GM12878 (cell line): ENCODE measurements at regions not wholly inside any gene's neighbourhood (a gene's known extent, or its start where the extent isn't known, plus 50 kb on each side); places are given as distances from the start of the nearest gene placed in this dataset.

Experiments
- ATAC-seq: fragments of 200-7000 bp; cut with Tn5 transposase; 3 replicates; pipeline ENCODE4 v1.9.1; 2020; ENCODE audit warnings: mild to moderate bottlenecking, moderate library complexity
- BruUV-seq: library from RNA; stranded (reverse); fragments of 400-500 nt; replicated peaks from 2 replicates; lab custom pipeline; 2021; lab: Mats Ljungman, UMichigan
- CTCF ChIA-PET: fragments of 300-600 bp; sonication (Branson Sonifier 250); formaldehyde crosslinking; extraction: SDS; loops from one replicate; lab custom pipeline; 2021; ENCODE audit warnings: inconsistent platforms; lab: Yijun Ruan, JAX
- POLR2A ChIA-PET: fragments of 350-600 bp; formaldehyde crosslinking; extraction: SDS; loops from one replicate; lab custom pipeline; 2021; ENCODE audit warnings: inconsistent platforms; lab: Charles Lee
- RAD21 ChIA-PET: fragments of 300-600 bp; sonication (Branson Sonifier 250); formaldehyde crosslinking; loops from one replicate; lab custom pipeline; 2023; ENCODE audit warnings: antibody characterized with exemption; ENCODE audit not compliant: unreplicated experiment; lab: Charles Lee
- SMC1A ChIA-PET: fragments of 300-600 bp; sonication (Branson Sonifier 250); formaldehyde crosslinking; loops from one replicate; lab custom pipeline; 2023; ENCODE audit not compliant: unreplicated experiment, uncharacterized antibody; lab: Charles Lee
- DNase-seq: peaks from one replicate; pipeline ENCODE4 v3.0.0-alpha.2; 2011; ENCODE audit warnings: low read depth, low spot score
- FAIRE-seq: peaks from 3 replicates; lab custom pipeline; 2011; peaks lifted over from hg19 to GRCh38; lab: Jason Lieb, UNC
- H2AFZ ChIP-seq: 2 replicates; pipeline ENCODE4 v1.6.0; 2011; ENCODE audit warnings: low read depth, low read length, control low read depth; ENCODE audit not compliant: control insufficient read depth
- H3K27ac ChIP-seq: 2 replicates; pipeline ENCODE4 v1.5.1; 2011; ENCODE audit warnings: control low read depth; ENCODE audit not compliant: control insufficient read depth, insufficient read depth
- H3K27me3 ChIP-seq, 2 experiments: replicated peaks in 1 of 2; 2 replicates each; pipeline versions ENCODE4 v1.6.0 to v1.6.1; 2011; ENCODE audit warnings: low read length in 1 of 2; ENCODE audit not compliant: control insufficient read depth in 2 of 2, insufficient read depth in 2 of 2
- H3K36me3 ChIP-seq, 2 experiments: 2 replicates each; pipeline ENCODE4 v1.5.1; 2011; ENCODE audit warnings: low read length in 1 of 2; ENCODE audit not compliant: control insufficient read depth in 2 of 2, insufficient read depth in 2 of 2
- H3K4me1 ChIP-seq: 2 replicates; pipeline ENCODE4 v1.6.1; 2011; ENCODE audit warnings: mild to moderate bottlenecking, low read length, moderate library complexity, mixed read lengths; ENCODE audit not compliant: control insufficient read depth, insufficient read depth
- H3K4me2 ChIP-seq: 2 replicates; pipeline ENCODE4 v1.6.0; 2011; ENCODE audit warnings: control low read depth; ENCODE audit not compliant: control insufficient read depth, insufficient read depth
- H3K4me3 ChIP-seq: fragments of 200-600 bp; sonication (generic); 2 replicates; pipeline ENCODE4 v1.5.1; 2016
- H3K79me2 ChIP-seq: 2 replicates; pipeline ENCODE4 v1.6.0; 2011; ENCODE audit warnings: low read length; ENCODE audit not compliant: control insufficient read depth, insufficient read depth
- H3K9ac ChIP-seq: 2 replicates; pipeline ENCODE4 v1.8.0; 2011; ENCODE audit warnings: low read length, control low read depth, mixed read lengths; ENCODE audit not compliant: control insufficient read depth, insufficient read depth
- H3K9me3 ChIP-seq: replicated peaks from 3 replicates; pipeline ENCODE4 v1.5.1; 2011; ENCODE audit warnings: mild to moderate bottlenecking, low read length; ENCODE audit not compliant: control insufficient read depth, insufficient read depth
- H4K20me1 ChIP-seq: 2 replicates; pipeline ENCODE4 v1.6.0; 2011; ENCODE audit not compliant: control insufficient read depth, insufficient read depth
- CBX5 ChIP-seq: sonication (generic); IDR thresholded peaks from 2 replicates; pipeline ENCODE4 v1.6.1; 2016; ENCODE audit warnings: low read depth, moderate library complexity, mild to moderate bottlenecking, inconsistent platforms
- MYB ChIP-seq: fragments of 150-350 bp; IDR thresholded peaks from 2 replicates; pipeline ENCODE4 v1.6.1; 2014; ENCODE audit warnings: mild to moderate bottlenecking, low read depth, low read length, borderline replicate concordance
- RAD21 ChIP-seq: IDR thresholded peaks from 2 replicates; pipeline ENCODE4 v1.6.1; 2011; ENCODE audit warnings: mild to moderate bottlenecking, low read depth, low read length, moderate library complexity; ENCODE audit not compliant: insufficient read depth
- RUNX3 ChIP-seq: IDR thresholded peaks from 2 replicates; pipeline ENCODE4 v1.6.1; 2012; ENCODE audit warnings: low read length, inconsistent platforms
- SREBF1 ChIP-seq: IDR thresholded peaks from 2 replicates; pipeline ENCODE4 v1.6.1; 2012; ENCODE audit warnings: mild to moderate bottlenecking, low read length
- SRF ChIP-seq, 2 experiments: IDR thresholded peaks; 2 replicates each; pipeline ENCODE4 v1.6.1; 2011; ENCODE audit warnings: low read depth in 2 of 2, low read length in 2 of 2, mild to moderate bottlenecking in 1 of 2, moderate library complexity in 1 of 2
- STAT3 ChIP-seq: IDR thresholded peaks from 2 replicates; pipeline ENCODE4 v1.6.1; 2011; ENCODE audit warnings: low read depth, low read length, improper control_type of control experiment
- TCF12 ChIP-seq: IDR thresholded peaks from 2 replicates; pipeline ENCODE4 v1.6.1; 2011; ENCODE audit warnings: low read depth, mild to moderate bottlenecking, low read length
- in situ Hi-C: fragments of 300-500 bp; cut with MboI; formaldehyde crosslinking; loops from 9 replicates; pipeline ENCODE4 v1.14.3; 2018; ENCODE audit warnings: mixed read lengths
- intact Hi-C: fragments of 100-400 bp; cut with micrococcal nuclease; formaldehyde crosslinking; loops from one replicate; pipeline ENCODE4 v1.14.2; 2022; ENCODE audit not compliant: unreplicated experiment
- TF ChIP-seq, protein P1 (sequence below): fragments of 450-650 bp; formaldehyde crosslinking; IDR thresholded peaks from 2 replicates; pipeline ENCODE4 v1.5.0; 2022; ENCODE audit warnings: mild to moderate bottlenecking, missing genetic modification characterization
- TF ChIP-seq, protein P2 (sequence below): fragments of 450-650 bp; IDR thresholded peaks from 2 replicates; pipeline ENCODE4 v1.6.1; 2016; ENCODE audit warnings: mild to moderate bottlenecking

DNA sequence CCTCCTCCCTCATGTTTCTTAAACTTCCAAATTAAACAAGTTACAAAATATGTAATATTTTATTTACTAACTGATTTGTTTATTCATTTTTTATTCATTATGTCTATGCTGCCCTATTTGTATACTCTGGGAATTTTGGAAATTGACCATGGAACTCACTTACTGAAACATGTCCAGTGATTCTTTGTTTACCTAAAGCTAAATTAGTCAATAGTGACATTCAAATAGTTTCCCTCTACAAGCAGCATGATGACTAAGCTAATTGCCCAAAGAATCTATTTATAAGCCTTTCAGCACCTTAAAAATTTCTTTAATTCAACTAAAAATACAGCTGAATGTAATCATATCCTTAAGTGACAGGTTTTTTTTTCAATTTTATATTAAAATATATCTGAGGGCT lies 437.7 kb downstream of the SI start:
- Histone ChIP-seq H3K9ac (no peak overlapping the region), H2AFZ (no peak overlapping the region), H3K27ac (no peak overlapping the region), H3K4me3 (no peak overlapping the region), H3K36me3 (no peaks in the 10 kb centered on the region), H3K27me3 (no peaks in the 10 kb centered on the region), H4K20me1 (no peaks in the 10 kb centered on the region), H3K79me2 (no peaks in the 10 kb centered on the region), H3K4me1 (no peaks in the 10 kb centered on the region), H3K9me3 (no peaks in the 10 kb centered on the region), H3K4me2 (no peak overlapping the region)
- BruUV-seq, result no TSS peak
- CTCF ChIA-PET, result no interaction called here
- POLR2A ChIA-PET, result no interaction called here
- intact Hi-C loops (no loop called here), in situ Hi-C loops (no loop called here)
- DNase-seq (no peak), FAIRE-seq (no peak), ATAC-seq (no peak)
- SMC1A ChIA-PET, result no interaction called here
- TF ChIP-seq CBX5 (no peak), SRF (IDR thresholded peaks at IDR 0.05; ENCODE audit: low read depth in 2 of 2, low read length in 2 of 2) (no peak), RUNX3 (no peak), STAT3 (no peak), MYB (no peak), TCF12 (no peak), RAD21 (no peak), SREBF1 (no peak)
- TF ChIP-seq, protein P1, sequence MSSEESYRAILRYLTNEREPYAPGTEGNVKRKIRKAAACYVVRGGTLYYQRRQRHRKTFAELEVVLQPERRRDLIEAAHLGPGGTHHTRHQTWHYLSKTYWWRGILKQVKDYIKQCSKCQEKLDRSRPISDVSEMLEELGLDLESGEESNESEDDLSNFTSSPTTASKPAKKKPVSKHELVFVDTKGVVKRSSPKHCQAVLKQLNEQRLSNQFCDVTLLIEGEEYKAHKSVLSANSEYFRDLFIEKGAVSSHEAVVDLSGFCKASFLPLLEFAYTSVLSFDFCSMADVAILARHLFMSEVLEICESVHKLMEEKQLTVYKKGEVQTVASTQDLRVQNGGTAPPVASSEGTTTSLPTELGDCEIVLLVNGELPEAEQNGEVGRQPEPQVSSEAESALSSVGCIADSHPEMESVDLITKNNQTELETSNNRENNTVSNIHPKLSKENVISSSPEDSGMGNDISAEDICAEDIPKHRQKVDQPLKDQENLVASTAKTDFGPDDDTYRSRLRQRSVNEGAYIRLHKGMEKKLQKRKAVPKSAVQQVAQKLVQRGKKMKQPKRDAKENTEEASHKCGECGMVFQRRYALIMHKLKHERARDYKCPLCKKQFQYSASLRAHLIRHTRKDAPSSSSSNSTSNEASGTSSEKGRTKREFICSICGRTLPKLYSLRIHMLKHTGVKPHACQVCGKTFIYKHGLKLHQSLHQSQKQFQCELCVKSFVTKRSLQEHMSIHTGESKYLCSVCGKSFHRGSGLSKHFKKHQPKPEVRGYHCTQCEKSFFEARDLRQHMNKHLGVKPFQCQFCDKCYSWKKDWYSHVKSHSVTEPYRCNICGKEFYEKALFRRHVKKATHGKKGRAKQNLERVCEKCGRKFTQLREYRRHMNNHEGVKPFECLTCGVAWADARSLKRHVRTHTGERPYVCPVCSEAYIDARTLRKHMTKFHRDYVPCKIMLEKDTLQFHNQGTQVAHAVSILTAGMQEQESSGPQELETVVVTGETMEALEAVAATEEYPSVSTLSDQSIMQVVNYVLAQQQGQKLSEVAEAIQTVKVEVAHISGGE, result no peak
- TF ChIP-seq, protein P2, sequence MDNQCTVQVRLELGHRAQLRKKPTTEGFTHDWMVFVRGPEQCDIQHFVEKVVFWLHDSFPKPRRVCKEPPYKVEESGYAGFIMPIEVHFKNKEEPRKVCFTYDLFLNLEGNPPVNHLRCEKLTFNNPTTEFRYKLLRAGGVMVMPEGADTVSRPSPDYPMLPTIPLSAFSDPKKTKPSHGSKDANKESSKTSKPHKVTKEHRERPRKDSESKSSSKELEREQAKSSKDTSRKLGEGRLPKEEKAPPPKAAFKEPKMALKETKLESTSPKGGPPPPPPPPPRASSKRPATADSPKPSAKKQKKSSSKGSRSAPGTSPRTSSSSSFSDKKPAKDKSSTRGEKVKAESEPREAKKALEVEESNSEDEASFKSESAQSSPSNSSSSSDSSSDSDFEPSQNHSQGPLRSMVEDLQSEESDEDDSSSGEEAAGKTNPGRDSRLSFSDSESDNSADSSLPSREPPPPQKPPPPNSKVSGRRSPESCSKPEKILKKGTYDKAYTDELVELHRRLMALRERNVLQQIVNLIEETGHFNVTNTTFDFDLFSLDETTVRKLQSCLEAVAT, result no peak
- RAD21 ChIA-PET, result no interaction called here
